K562 (cell line): ENCODE measurements at regions not wholly inside any gene's neighbourhood (a gene's known extent, or its start where the extent isn't known, plus 50 kb on each side); places are given as distances from the start of the nearest gene placed in this dataset.
A peak's percentile ranks its signal among the peaks of the same experiment; 100 is the strongest.

Experiments used
- ARID1B ChIP-seq: fragments of 450-650 bp; IDR thresholded peaks from 2 replicates; pipeline ENCODE4 v1.6.1; 2016; ENCODE audit warnings: antibody characterized with exemption, mild to moderate bottlenecking, inconsistent platforms
- CBX5 ChIP-seq: IDR thresholded peaks from 2 replicates; pipeline ENCODE4 v1.6.1; 2014; ENCODE audit warnings: low read depth, borderline replicate concordance
- EZH2 ChIP-seq: IDR thresholded peaks from 2 replicates; pipeline ENCODE4 v1.6.1; 2012; ENCODE audit warnings: low read depth, mild to moderate bottlenecking, inconsistent platforms, low read length, borderline replicate concordance
- FOSL1 ChIP-seq: fragments of 200-800 bp; sonication (Bioruptor generic); conservative IDR thresholded peaks from 2 replicates; pipeline ENCODE4 v1.6.1; 2016; ENCODE audit warnings: missing genetic modification characterization, missing compliant biosample characterization
- MCM7 ChIP-seq, 2 experiments: fragments of 450-650 bp; IDR thresholded peaks; 2 replicates each; pipeline ENCODE4 v1.6.1; 2016 to 2018
- MTA1 ChIP-seq: fragments of 450-650 bp; IDR thresholded peaks from 2 replicates; pipeline ENCODE4 v1.6.1; 2017; ENCODE audit warnings: borderline replicate concordance
- NR2F6 ChIP-seq: fragments of 450-650 bp; formaldehyde crosslinking; IDR thresholded peaks from 2 replicates; pipeline ENCODE4 v1.4.0; 2020; ENCODE audit warnings: mild to moderate bottlenecking
- SRSF1 ChIP-seq: fragments of 200-400 bp; formaldehyde crosslinking; IDR thresholded peaks from 2 replicates; pipeline ENCODE4 v1.6.1; 2017; ENCODE audit warnings: mild to moderate bottlenecking, low read depth, low read length, moderate library complexity
- U2AF2 ChIP-seq: fragments of 200-400 bp; formaldehyde crosslinking; optimal IDR thresholded peaks from 2 replicates; pipeline ENCODE3; 2017; ENCODE audit warnings: low read depth, mild to moderate bottlenecking, low read length
- ZBTB1 ChIP-seq: sonication (generic); formaldehyde crosslinking; IDR thresholded peaks from 2 replicates; pipeline ENCODE4 v1.8.1; 2023; ENCODE audit warnings: missing genetic modification reagents, low read depth, mild to moderate bottlenecking, borderline replicate concordance
- ZNF431 ChIP-seq: sonication (generic); formaldehyde crosslinking; IDR thresholded peaks from 2 replicates; pipeline ENCODE4 v1.8.0; 2022; ENCODE audit warnings: mild to moderate bottlenecking, missing genetic modification reagents
- ZNF436 ChIP-seq: fragments of 250-450, 450-650 bp; sonication (Bioruptor Pico); formaldehyde crosslinking; IDR thresholded peaks from 2 replicates; pipeline ENCODE4 v1.7.0; 2020; ENCODE audit warnings: mild to moderate bottlenecking
- TF ChIP-seq, protein P1 (sequence below): fragments of 250-450 bp; sonication (Bioruptor Pico); IDR thresholded peaks from 2 replicates; pipeline ENCODE4 v1.9.0; 2021; ENCODE audit warnings: mild to moderate bottlenecking, inconsistent platforms
- TF ChIP-seq, protein P2 (sequence below): fragments of 450-650 bp; IDR thresholded peaks from 2 replicates; pipeline ENCODE4 v1.6.1; 2016; ENCODE audit warnings: missing biosample characterization, missing genetic modification characterization
- TF ChIP-seq, protein P3 (sequence below), 2 experiments: fragments of 450-650 bp; formaldehyde crosslinking in 1 of 2; IDR thresholded peaks; 2 replicates each; pipeline versions ENCODE4 v1.4.0 to v1.6.1; 2014 to 2020; ENCODE audit warnings: mild to moderate bottlenecking in 2 of 2, borderline replicate concordance in 1 of 2, low read depth in 1 of 2
- TF ChIP-seq, protein P4 (sequence below): IDR thresholded peaks from 2 replicates; pipeline ENCODE4 v1.6.1; 2016; ENCODE audit warnings: missing genetic modification characterization, missing compliant biosample characterization

DNA sequence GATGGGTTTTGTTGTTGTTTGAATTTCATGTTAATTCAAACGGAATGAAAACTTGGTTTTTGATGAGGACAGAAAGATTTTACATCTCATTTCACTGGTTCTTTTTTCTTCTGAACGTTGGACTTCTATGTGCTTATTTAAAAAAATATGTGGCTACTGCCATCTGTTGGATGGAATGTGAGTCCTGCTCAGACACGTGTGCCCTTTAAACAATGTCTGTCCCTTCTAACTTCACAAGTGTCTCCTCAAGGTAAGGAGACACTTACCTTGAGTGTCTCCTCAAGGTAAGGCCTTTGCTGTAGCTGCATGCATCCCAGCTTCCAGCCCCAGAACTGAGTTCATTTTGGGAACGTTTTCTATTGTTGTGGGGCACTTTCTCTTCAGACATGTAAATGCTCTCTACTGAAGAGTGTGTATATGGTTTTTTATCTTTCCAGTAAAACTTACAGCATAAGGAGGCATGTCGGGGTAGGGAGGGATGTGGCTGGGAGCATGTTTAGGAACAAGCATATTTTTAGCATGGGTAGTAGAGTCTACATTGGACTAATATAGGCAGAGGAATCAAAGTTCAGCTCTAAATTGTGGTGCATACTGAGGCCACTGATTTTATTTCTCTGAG, 63.1 kb upstream of the UBE3A start (continued):
- TF ChIP-seq, protein P1, sequence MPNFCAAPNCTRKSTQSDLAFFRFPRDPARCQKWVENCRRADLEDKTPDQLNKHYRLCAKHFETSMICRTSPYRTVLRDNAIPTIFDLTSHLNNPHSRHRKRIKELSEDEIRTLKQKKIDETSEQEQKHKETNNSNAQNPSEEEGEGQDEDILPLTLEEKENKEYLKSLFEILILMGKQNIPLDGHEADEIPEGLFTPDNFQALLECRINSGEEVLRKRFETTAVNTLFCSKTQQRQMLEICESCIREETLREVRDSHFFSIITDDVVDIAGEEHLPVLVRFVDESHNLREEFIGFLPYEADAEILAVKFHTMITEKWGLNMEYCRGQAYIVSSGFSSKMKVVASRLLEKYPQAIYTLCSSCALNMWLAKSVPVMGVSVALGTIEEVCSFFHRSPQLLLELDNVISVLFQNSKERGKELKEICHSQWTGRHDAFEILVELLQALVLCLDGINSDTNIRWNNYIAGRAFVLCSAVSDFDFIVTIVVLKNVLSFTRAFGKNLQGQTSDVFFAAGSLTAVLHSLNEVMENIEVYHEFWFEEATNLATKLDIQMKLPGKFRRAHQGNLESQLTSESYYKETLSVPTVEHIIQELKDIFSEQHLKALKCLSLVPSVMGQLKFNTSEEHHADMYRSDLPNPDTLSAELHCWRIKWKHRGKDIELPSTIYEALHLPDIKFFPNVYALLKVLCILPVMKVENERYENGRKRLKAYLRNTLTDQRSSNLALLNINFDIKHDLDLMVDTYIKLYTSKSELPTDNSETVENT = no peak
- TF ChIP-seq, protein P2, sequence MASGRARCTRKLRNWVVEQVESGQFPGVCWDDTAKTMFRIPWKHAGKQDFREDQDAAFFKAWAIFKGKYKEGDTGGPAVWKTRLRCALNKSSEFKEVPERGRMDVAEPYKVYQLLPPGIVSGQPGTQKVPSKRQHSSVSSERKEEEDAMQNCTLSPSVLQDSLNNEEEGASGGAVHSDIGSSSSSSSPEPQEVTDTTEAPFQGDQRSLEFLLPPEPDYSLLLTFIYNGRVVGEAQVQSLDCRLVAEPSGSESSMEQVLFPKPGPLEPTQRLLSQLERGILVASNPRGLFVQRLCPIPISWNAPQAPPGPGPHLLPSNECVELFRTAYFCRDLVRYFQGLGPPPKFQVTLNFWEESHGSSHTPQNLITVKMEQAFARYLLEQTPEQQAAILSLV (tag) = no peak
- TF ChIP-seq ZBTB1 (CRISPR knock-in tag) (no peak), CBX5 (no peak), FOSL1 (tag) (no peak), ZNF431 (CRISPR knock-in tag) (no peak), U2AF2 (no peak), ZNF436 (CRISPR knock-in tag) (no peak), EZH2 (no peak), MTA1 (no peak), MCM7 (IDR thresholded peaks at IDR 0.05) (no peak), ARID1B (no peak), NR2F6 (CRISPR knock-in tag) (no peak), SRSF1 (no peak)
- TF ChIP-seq, protein P3, sequence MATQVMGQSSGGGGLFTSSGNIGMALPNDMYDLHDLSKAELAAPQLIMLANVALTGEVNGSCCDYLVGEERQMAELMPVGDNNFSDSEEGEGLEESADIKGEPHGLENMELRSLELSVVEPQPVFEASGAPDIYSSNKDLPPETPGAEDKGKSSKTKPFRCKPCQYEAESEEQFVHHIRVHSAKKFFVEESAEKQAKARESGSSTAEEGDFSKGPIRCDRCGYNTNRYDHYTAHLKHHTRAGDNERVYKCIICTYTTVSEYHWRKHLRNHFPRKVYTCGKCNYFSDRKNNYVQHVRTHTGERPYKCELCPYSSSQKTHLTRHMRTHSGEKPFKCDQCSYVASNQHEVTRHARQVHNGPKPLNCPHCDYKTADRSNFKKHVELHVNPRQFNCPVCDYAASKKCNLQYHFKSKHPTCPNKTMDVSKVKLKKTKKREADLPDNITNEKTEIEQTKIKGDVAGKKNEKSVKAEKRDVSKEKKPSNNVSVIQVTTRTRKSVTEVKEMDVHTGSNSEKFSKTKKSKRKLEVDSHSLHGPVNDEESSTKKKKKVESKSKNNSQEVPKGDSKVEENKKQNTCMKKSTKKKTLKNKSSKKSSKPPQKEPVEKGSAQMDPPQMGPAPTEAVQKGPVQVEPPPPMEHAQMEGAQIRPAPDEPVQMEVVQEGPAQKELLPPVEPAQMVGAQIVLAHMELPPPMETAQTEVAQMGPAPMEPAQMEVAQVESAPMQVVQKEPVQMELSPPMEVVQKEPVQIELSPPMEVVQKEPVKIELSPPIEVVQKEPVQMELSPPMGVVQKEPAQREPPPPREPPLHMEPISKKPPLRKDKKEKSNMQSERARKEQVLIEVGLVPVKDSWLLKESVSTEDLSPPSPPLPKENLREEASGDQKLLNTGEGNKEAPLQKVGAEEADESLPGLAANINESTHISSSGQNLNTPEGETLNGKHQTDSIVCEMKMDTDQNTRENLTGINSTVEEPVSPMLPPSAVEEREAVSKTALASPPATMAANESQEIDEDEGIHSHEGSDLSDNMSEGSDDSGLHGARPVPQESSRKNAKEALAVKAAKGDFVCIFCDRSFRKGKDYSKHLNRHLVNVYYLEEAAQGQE (IDR thresholded peaks at IDR 0.05; ENCODE audit: borderline replicate concordance) = peak; percentile 41; the same call in 1 of the 2 replicates
- TF ChIP-seq, protein P3 (CRISPR knock-in tag; IDR thresholded peaks at IDR 0.05; ENCODE audit: low read depth) = no peak
- TF ChIP-seq, protein P4, sequence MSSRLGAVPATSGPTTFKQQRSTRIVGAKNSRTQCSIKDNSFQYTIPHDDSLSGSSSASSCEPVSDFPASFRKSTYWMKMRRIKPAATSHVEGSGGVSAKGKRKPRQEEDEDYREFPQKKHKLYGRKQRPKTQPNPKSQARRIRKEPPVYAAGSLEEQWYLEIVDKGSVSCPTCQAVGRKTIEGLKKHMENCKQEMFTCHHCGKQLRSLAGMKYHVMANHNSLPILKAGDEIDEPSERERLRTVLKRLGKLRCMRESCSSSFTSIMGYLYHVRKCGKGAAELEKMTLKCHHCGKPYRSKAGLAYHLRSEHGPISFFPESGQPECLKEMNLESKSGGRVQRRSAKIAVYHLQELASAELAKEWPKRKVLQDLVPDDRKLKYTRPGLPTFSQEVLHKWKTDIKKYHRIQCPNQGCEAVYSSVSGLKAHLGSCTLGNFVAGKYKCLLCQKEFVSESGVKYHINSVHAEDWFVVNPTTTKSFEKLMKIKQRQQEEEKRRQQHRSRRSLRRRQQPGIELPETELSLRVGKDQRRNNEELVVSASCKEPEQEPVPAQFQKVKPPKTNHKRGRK (tag) = no peak
